HG02759 (cell line): ENCODE measurements at regions not wholly inside any gene's neighbourhood (a gene's known extent, or its start where the extent isn't known, plus 50 kb on each side); places are given as distances from the start of the nearest gene placed in this dataset.

Experiments used
- ATAC-seq: cut with Tn5 transposase; IDR thresholded peaks from one replicate; pipeline ENCODE4 v1.9.1; 2021; ENCODE audit warnings: mild to moderate bottlenecking, moderate library complexity; ENCODE audit not compliant: unreplicated experiment

DNA sequence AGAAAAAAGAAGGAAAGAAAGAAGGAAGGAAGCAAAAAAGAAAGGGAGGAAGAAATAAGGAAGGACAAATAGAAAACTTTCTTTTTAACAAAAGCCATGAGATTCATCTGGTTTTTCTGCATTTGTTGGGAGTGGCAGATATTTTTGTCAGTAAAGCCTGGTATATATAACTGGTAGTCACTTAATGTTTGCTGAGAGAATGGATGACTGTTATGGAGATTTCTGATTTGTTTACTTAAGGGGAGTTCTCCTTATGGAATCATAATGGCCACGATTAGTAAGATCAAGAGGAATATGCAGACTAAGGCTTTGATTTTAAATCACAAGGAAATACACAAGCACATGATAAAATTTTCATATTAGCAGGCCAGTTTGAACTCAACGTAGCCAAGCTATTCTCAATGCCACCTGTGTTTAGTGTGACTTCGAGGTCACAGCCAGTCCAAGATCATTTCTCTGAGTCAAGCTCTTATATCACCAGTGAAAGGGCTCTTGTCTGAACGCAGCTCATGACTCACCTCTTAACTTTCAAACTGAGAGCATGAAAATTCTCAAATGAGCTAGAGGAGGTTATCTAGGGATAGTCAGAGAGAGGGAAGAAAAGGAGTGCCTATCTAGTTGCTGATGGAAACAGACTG lies 445.1 kb upstream of the ZMIZ1 start:
- ATAC-seq = no peak

- ATAC-seq = no peak
Measured at GRCh38 chr10:78624791-78625190, 444.0 kb upstream of the ZMIZ1 start.

DNA sequence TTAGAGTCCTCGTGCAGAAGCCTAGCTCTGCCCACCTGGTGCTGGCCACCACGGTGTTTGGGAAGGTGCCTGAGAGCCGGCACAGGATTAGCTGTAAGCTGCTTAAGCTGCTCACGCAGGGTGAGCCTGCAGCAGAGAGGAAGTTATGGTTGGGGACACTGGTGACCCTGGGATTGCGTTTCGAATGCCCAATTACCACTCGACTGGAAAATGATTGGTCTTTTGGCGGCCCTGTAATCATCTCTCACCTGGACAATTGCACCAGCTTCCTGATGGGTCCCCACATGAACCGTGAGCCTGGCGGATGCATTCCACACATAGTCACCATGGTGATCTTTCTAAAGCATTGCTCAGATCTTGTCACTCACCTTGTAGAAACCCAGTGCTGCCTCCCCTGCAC lies 442.3 kb upstream of the ZMIZ1 start:
- no peak for ATAC-seq

GRCh38 chr10:78627254-78627795 lies 441.4 kb upstream of the ZMIZ1 start:
- ATAC-seq = no peak

GRCh38 chr10:78628976-78629375 lies 439.8 kb upstream of the ZMIZ1 start:
- ATAC-seq = no peak

DNA sequence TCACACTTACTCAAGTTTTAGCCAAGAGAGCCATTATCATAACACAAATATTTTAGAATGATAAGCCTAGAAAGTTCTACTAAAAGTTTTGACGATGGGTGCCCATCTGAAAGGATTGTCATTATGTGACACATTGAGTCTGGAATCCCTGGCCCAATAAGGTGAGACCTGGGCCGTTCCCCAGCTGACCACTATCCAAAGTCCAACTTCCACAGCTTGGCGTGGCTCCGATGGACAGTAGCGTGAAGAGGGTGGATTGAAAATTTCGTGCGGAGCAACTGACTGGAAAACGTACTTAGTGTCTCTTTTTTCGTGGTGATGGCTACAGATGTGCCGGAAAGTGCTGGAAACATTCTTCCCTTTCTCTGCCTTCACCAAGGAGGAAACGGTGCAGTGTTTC lies 439.0 kb upstream of the ZMIZ1 start:
- ATAC-seq = no peak

DNA sequence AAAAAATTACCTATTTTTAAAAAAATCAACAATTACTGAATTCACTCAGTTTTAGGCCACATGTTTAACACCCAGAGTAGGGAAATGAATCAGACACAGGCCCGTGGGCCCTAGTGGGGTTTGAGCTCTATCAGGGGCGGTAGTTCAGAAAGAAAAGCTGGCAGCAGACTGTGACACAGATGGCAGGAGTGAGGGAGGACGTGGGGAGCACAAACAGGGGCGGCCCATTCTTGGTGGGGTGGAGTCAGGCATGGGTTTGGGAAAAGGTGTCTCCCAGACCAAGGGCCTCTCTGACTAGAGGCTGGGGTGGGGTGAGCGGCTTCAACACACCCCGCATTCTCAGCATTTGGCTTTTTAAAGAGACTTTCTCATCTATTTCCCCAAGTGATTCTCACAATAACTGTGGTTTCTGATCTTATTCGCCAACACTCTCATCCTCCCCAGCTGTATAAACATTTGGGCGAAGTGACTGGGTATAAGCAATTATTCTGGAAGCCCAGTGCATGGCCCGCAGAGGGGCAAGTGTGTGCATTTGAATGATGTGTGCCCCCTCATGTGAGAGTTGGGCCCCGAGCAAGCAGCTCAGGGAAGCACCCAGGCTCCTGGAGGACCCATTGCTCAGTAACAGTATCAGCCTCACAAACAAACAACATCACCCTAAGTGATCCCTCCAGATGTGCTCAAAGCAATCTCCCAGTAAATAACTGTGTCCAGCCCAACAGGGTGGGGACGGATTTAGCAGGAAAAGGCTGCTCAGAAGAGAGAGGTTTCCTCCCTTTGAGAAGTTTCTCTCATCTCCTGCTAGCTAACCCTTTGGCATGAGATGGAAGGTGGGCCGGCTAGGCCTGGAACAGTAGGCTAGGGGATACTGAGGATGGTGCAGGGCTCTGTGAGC lies 437.6 kb upstream of the ZMIZ1 start:
- peak; percentile 64 for ATAC-seq

DNA sequence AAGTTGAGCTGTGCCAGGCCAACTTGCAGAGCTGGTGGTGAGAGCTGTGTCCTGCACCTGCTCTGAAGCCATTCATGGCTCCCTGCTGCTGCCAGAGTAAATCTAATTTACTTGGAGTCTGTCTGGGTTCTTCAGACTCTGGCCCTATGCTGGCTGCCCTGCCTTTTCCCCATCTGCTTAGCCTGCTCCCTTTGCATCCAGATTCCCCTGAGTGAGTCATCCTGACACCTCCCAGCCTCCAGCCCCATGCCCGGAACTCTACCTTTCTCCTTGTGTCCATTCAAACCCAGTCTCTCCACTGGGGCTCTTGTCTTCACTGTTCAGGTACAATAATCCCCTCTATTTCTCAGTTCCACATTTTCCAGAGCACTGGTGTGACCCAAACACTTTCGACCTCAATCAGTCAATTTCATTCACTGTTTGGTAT lies 434.4 kb upstream of the ZMIZ1 start:
- ATAC-seq = peak; percentile 49

DNA sequence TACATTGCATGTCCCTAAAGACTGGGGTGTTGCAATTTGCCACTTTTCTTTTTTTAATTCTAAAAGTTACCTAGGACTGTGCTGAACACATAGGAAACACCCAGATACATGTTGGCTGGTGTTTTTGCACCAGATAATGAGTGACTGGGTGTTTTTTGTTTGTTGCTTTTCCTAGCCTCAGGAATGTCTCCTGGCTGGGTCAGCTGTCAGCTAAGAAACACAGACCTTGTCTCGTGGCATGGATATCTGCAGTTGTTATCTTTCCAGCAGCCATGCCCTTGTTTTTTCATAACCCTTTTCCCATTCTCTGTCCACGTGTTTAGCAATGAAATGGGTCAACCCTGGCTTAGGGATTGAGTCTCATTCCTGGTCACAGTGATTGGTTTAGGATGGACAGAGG lies 433.9 kb upstream of the ZMIZ1 start:
- no peak for ATAC-seq

DNA sequence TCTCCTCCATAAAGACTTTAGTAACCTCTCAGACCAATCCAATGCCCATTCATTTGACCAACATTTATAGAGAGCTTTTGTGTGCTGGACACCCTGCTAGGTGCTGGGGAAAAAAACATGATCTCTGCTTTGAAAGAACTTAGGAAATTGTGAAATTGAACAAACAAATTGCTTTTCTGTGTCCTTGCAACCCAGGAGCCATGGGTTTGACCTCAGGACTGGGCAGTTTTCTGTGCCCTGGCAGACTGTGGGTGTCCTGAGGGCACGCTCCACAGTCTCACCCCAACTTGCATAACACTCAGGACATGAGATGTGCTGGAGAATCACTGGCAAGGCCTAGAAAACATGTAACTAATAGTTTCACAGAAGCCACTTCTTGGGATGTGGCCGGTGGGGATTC lies 429.1 kb upstream of the ZMIZ1 start:
- ATAC-seq = no peak

- ATAC-seq = no peak
Measured at GRCh38 chr10:78640796-78641636, 427.8 kb upstream of the ZMIZ1 start.

GRCh38 chr10:78641693-78642092 lies 427.1 kb upstream of the ZMIZ1 start:
- ATAC-seq = no peak

DNA sequence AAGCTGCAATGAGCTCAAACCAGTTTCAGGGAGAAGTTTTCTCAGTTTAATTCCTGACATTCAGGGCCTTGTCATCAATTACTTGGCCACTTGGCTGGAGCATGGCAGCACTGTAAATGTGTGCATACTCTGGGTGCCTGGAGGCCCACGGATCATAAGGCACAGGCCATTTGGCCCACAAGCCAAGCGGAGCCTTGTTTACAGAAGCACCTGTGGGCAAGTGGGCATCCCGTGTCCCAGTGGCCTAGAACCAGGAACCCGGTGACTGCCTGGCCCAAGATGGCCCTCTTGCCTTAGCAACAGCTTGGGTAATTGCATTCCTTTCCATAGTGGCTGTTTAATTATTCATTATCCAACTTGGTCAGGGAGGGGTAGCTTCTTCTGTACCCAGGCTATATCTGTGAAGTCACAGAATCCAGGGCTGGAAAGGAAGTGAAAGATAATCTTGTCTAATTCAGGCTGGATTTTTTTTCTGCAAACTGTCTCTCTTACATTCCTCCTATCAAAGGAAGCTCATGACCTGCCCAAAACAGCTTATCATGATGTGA lies 426.4 kb upstream of the ZMIZ1 start:
- no peak for ATAC-seq

DNA sequence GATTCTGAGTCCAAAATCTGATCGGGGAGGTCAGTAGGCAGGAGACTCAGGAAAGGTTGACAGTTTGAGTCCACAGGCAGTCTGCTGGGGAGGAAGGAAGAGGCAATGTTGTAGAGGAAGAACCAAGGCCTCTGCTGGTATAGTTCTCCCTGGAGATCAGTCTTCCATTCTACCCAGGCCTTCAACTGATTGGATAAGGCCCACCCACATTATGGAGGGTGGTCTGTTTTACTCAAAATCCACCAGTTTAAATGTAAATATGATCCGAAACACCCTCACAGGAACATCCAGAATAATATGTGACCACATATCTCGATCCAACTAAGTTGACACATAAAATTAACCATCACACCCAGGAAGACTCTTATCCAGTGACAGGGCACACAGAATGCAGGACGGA lies 425.3 kb upstream of the ZMIZ1 start:
- ATAC-seq = no peak

GRCh38 chr10:78644550-78644949 lies 424.2 kb upstream of the ZMIZ1 start:
- no peak for ATAC-seq

DNA sequence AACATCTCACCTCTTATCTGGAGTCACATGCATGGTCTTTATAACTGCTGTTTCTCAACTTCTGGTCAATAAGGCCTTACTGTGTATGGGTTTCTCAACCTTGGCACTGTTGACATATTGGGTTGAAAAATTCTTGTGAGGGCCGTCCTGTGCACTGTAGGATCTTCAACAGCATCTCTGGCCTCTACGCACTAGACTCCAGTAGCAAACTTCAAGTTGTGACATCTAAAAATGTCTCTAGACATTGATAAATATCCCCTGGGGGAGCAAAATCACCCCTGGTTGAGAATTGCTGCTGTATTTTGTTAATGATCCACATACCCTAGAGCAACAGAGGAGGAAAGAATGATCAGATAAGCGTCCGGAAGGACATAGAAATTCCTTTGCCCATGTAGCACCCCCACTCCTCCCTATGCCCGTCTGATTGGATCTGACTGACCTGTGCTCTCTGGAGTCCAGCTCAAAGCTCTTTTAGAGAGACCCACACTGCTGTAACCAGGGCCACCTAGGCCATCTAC lies 423.5 kb upstream of the ZMIZ1 start:
- no peak for ATAC-seq

DNA sequence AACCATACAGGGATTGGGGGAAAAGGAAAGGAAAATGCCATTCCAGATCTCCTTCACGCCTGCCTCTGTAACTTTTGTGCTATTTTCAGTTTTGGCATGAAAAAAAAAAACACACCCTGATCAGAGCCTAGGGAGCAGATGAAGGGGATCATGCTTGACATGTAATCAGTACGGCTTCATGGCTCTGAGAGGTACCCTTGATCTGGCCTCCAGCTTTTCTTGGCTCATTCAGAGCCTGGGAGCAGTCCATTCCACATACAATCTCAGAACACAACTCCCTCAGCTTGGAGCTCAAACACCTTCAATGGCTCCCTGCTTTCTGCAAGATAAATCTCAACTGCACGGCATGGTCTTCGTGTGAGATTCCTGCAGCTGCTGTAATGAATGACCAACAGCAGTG lies 422.8 kb upstream of the ZMIZ1 start:
- ATAC-seq = no peak

DNA sequence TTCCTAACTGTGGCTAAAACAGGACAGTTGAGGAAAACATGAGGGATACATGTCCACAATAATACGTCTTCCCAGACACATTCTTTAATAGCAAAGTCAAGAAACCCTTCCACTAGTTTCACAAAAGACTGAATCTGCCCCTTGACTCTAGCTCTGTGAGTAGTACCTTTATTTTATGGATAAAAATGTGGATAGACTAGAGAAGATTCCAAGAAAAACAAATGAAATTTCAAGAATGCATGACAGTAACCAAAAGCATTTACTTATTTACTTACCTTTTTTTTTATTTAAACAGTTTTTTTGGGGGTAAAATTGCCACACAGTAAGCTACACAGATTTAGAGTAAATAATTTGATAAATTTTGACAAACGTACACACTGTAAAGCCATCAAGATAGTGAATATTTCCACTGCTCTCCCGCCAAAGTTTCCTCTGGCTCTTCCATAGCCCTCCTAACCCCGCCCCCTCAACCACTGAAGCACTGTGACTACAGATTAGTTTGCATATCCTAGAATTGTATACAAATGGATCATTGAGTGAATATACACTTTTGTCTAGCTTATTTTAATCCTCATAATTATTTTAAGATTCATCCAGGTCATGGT lies 420.4 kb upstream of the ZMIZ1 start:
- no peak for ATAC-seq

- no peak for ATAC-seq
Measured at GRCh38 chr10:78649429-78649828, 419.3 kb upstream of the ZMIZ1 start.

DNA sequence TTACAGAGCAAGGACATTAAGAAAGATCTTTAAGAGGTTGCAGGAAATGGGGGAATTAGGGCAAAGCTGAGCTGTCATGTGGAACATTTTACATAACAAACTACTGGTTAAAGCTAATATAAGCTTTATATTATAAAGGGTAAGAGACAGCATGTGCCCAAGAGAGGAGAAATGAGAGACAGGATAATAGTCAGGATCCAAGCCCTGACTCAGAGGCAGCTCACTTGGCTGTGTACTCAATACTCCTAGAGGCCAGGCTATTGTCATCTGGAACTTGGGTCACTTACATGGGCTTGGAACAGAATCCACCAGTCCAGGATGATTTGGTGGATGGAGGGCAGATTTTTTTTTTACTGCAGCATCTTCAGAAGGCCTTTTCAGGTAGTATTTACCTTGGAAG lies 418.6 kb upstream of the ZMIZ1 start:
- ATAC-seq = no peak
